WI38 (cell line): ENCODE measurements at regions not wholly inside any gene's neighbourhood (a gene's known extent, or its start where the extent isn't known, plus 50 kb on each side); places are given as distances from the start of the nearest gene placed in this dataset.

Source experiments
- H3K4me3 ChIP-seq: 2 replicates; pipeline ENCODE4 v1.5.1; 2011; ENCODE audit warnings: low read depth, mild to moderate bottlenecking, control low read depth, low read length
- TF ChIP-seq, protein P1 (sequence below): IDR thresholded peaks from 2 replicates; pipeline ENCODE4 v1.5.1; 2012; ENCODE audit warnings: low read depth, mild to moderate bottlenecking, control low read depth, low read length

DNA sequence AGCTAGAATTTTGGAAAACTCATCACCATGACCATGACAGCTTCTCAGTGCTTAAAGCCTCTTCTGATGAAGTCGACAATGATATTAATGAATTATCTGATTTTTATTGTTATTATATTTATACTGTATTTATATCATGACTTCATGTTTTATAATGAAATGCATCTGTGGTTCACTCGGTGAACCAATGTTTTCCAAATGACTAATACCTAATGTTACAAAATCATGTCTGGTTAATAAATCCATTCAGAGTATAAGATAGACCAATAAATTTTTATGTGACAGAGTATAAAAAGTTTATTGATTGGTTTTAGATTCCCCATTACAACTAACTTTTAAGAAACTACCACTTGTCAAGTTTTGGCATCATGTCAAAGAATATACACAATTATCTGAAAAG lies 416.5 kb downstream of the MLLT3 start:
- no peak overlapping the region for H3K4me3 ChIP-seq
- TF ChIP-seq, protein P1, sequence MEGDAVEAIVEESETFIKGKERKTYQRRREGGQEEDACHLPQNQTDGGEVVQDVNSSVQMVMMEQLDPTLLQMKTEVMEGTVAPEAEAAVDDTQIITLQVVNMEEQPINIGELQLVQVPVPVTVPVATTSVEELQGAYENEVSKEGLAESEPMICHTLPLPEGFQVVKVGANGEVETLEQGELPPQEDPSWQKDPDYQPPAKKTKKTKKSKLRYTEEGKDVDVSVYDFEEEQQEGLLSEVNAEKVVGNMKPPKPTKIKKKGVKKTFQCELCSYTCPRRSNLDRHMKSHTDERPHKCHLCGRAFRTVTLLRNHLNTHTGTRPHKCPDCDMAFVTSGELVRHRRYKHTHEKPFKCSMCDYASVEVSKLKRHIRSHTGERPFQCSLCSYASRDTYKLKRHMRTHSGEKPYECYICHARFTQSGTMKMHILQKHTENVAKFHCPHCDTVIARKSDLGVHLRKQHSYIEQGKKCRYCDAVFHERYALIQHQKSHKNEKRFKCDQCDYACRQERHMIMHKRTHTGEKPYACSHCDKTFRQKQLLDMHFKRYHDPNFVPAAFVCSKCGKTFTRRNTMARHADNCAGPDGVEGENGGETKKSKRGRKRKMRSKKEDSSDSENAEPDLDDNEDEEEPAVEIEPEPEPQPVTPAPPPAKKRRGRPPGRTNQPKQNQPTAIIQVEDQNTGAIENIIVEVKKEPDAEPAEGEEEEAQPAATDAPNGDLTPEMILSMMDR: no peak

DNA sequence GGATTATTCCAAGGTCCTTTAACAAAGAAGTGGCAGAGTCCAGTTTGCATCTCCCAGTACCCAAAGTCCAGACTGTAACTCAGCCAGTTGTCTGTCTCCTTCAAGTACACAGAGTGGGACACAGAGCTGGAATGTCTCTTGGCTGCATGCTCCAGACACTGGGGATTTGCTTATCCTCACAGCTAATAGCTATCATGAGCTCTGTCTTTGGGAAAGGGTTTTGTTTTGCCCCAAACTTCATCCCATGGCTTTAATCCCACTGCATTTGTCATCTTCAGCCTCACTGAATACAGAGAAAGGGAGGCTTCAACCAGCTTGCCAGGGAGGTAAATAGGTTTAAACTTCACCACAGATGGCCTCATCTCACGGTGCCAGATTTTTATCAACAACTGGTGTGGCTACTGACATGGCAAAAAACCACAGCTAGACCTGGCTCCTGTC lies 412.2 kb upstream of the SLC24A2 start:
- H3K4me3 ChIP-seq: no peak overlapping the region
- TF ChIP-seq, protein P1: no peak

DNA sequence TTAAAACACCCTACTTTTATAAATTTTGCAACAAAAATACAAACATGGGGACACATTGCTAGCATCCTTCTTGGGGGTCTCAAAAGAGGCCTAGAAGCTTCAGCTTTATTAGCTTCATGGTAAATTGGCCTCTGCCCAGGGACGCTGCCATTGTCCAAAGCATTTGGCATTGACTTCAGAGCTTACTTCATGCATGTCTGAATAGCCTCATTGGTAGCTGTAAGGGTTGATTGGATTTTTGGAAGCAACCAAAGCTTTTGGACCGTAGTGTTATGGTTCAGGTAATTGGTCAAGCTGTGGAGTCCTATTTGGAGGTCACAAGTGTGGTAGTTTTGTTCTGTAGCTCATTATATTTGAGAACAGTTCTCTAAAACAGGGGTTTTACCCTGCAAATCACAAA lies 411.7 kb upstream of the SLC24A2 start:
- TF ChIP-seq, protein P1: no peak
- no peak overlapping the region for H3K4me3 ChIP-seq

DNA sequence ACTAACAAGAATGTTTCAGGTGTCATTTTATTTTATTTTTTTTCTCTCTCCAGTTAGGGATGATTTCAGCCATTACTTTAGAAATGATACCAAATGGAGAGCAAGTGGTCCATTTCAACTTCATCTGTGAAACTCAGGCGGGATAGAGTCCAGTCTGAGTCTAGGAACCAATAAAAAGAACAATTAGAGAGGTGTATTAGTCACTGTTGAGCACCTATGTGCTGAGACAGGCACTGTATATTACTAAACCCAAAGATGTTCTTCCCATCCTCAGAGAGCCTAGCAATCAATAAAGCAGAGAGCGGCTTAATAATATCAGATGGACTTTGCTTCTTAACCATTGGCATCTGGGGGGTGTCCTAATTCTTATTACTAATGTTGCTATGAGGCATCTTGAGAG lies 410.3 kb upstream of the SLC24A2 start:
- TF ChIP-seq, protein P1: no peak
- H3K4me3 ChIP-seq: no peak overlapping the region

DNA sequence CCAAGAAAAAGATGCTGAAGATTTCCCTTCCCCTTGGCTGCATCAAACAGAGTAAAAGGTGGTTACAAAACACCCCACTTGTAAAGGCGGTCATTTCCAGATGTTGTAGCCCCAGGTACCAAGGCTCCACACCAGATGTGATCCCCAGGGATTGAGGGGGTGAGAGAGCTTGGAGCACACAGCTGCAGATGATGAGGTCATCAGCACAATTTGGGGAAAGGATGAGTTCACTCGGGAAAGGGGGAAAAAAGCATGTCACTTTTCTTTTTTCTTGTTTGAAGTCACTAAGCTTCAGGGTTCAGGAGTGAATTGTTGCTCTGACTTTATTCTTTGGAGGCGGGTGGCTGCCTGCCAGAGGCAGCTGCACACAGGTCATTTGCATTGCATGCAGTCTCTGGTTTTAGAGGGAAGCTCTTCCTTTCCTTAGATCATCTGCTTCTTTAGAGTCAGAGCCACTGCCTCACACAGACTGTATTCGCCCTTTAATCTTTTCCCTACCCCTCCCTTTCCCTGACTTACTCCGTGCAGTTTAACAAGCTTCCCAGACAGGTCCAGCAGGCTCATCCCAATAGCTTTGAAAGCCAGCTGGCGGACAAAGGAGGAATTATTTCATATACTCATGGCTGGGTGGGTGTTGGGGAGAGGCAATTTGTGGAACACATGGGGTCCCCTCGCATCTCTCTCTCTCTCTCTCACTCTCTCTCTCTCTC lies 409.3 kb upstream of the SLC24A2 start:
- no peak overlapping the region for H3K4me3 ChIP-seq
- TF ChIP-seq, protein P1: no peak

DNA sequence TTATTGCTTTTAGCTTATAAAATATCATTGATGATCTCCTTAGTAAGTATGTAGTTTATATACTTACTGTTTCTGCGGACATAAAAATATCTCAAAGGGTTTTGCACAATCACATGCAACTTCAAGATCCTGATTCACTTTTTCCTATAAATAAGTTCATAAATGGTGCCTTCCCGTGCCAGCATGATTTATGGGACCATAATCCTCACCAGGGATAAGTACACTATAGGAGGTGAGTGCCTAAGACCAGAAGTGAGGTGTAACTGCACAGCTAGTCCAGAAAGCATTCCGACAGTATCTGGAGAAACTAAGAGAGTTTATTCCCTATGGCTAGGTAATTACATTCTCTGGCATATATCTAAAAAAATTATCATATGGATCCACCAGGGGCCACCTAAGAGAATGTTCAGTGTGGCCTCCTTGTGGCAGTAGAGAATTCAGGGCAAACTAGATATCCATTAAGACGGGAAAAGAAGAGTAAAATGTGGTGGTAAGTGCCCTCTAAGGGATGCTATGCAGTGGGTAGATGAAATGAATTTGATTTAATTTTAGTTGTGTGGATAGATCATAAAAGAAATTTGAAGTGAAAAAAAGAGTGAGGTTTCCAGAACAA lies 402.5 kb upstream of the SLC24A2 start:
- H3K4me3 ChIP-seq: no peak overlapping the region
- TF ChIP-seq, protein P1: no peak

DNA sequence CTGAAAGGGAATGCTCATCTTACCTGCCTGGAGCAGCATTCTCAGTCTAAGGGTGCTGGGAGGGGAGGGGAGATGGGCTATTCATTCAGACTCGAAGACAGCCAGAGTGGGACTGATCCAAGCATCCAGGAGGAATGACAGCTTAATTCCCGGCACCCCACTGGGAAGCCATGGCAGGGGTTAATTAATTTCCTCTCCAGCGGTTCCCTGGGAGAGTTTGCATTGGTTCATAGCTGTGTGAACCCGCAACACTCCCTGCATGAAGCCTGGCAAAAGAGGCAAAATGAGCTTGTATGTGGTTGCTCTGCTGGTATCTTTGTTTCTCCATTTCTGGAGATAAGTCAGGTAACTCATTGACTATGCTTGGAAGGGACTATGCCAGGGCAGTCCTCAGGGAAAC lies 401.0 kb upstream of the SLC24A2 start:
- TF ChIP-seq, protein P1: no peak
- H3K4me3 ChIP-seq: no peak overlapping the region
